Thyroid gland (tissue), 4 donors: ENCODE measurements at regions not wholly inside any gene's neighbourhood (a gene's known extent, or its start where the extent isn't known, plus 50 kb on each side); places are given as distances from the start of the nearest gene placed in this dataset.

Experiments
- POLR2A ChIP-seq, 2 donors: fragments of 450-650 bp; IDR thresholded peaks; one replicate each; pipeline ENCODE4 v1.6.1; 2017; ENCODE audit warnings: antibody characterized with exemption in 2 of 2, mild to moderate bottlenecking in 2 of 2, moderate library complexity in 1 of 2
- TF ChIP-seq, protein P1 (sequence below), 6 experiments: fragments of 200-600 bp in 3 of 6; fragments of 450-650 bp in 3 of 6; sonication (generic) in 3 of 6; IDR thresholded peaks; one replicate each; pipeline ENCODE4 v1.5.1; 2016 to 2019; ENCODE audit warnings: antibody characterized with exemption in 6 of 6, mild to moderate bottlenecking in 2 of 6, inconsistent platforms in 1 of 6, moderate library complexity in 1 of 6

DNA sequence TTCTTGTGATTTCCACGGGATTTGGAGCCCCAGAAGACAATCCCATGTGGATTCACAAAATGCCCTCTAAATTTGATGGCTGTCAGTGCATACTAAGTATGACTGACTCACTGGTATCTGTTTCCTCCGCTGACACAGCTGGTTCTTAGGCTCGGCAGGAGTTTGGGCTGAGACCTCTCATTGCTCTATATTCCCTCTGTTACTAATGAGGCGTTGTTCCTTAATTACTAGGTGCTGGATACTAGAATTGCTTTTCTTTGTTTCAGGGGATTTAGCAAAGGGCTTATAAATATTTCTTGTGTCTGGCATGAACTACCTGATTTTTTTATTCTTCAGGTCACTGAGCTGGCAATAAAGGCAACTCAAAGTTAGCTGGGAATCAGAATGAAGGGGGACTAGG is 53.2 kb upstream of the EHF start:
- TF ChIP-seq, protein P1, sequence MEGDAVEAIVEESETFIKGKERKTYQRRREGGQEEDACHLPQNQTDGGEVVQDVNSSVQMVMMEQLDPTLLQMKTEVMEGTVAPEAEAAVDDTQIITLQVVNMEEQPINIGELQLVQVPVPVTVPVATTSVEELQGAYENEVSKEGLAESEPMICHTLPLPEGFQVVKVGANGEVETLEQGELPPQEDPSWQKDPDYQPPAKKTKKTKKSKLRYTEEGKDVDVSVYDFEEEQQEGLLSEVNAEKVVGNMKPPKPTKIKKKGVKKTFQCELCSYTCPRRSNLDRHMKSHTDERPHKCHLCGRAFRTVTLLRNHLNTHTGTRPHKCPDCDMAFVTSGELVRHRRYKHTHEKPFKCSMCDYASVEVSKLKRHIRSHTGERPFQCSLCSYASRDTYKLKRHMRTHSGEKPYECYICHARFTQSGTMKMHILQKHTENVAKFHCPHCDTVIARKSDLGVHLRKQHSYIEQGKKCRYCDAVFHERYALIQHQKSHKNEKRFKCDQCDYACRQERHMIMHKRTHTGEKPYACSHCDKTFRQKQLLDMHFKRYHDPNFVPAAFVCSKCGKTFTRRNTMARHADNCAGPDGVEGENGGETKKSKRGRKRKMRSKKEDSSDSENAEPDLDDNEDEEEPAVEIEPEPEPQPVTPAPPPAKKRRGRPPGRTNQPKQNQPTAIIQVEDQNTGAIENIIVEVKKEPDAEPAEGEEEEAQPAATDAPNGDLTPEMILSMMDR (IDR thresholded peaks at IDR 0.05): no peak
- TF ChIP-seq POLR2A (IDR thresholded peaks at IDR 0.05): no peak
